H9 (cell line): ENCODE measurements at regions not wholly inside any gene's neighbourhood (a gene's known extent, or its start where the extent isn't known, plus 50 kb on each side); places are given as distances from the start of the nearest gene placed in this dataset.

ENCODE experiments used
- DNase-seq: peaks from one replicate; pipeline ENCODE4 v3.0.0-alpha.2; 2017
- H2AFZ ChIP-seq: one replicate; pipeline ENCODE4 v1.6.1; 2013; ENCODE audit warnings: mild to moderate bottlenecking, low read length, control low read depth, moderate library complexity
- H2AK5ac ChIP-seq: 2 replicates; pipeline ENCODE4 v1.6.1; 2013; ENCODE audit warnings: low read length, control low read depth, mixed read lengths; ENCODE audit not compliant: insufficient read length
- H2BK120ac ChIP-seq: one replicate; pipeline ENCODE4 v1.6.1; 2013; ENCODE audit warnings: low read depth, mild to moderate bottlenecking, low read length, control low read depth, inconsistent platforms; ENCODE audit not compliant: poor library complexity, severe bottlenecking
- H2BK12ac ChIP-seq: 2 replicates; pipeline ENCODE4 v1.6.1; 2013; ENCODE audit warnings: low read length, control low read depth, mixed read lengths, low read depth; ENCODE audit not compliant: insufficient read length
- H2BK15ac ChIP-seq: 2 replicates; pipeline ENCODE4 v1.6.1; 2013; ENCODE audit warnings: low read depth, low read length, control low read depth
- H2BK20ac ChIP-seq: one replicate; pipeline ENCODE4 v1.6.1; 2013; ENCODE audit warnings: low read depth, mild to moderate bottlenecking, low read length, control low read depth, inconsistent platforms; ENCODE audit not compliant: poor library complexity, severe bottlenecking
- H2BK5ac ChIP-seq: 2 replicates; pipeline ENCODE4 v1.6.1; 2013; ENCODE audit warnings: low read length, control low read depth, mixed read lengths; ENCODE audit not compliant: insufficient read length
- H3K14ac ChIP-seq: 2 replicates; pipeline ENCODE4 v1.6.1; 2013; ENCODE audit warnings: low read length, control low read depth; ENCODE audit not compliant: insufficient read depth
- H3K18ac ChIP-seq: 2 replicates; pipeline ENCODE4 v1.6.1; 2013; ENCODE audit warnings: low read depth, mild to moderate bottlenecking, mixed read lengths, low read length, control low read depth; ENCODE audit not compliant: insufficient read length
- H3K23ac ChIP-seq: 2 replicates; pipeline ENCODE4 v1.6.1; 2013; ENCODE audit warnings: low read length, control low read depth, mixed read lengths, low read depth; ENCODE audit not compliant: insufficient read length
- H3K23me2 ChIP-seq: 2 replicates; pipeline ENCODE4 v1.6.1; 2013; ENCODE audit warnings: low read depth, mild to moderate bottlenecking, mixed read lengths, low read length, control low read depth; ENCODE audit not compliant: insufficient read length, poor library complexity, severe bottlenecking
- H3K27ac ChIP-seq: 2 replicates; pipeline ENCODE4 v1.5.1; 2013; ENCODE audit warnings: low read length, control low read depth, mixed read lengths, low read depth; ENCODE audit not compliant: insufficient read length
- H3K27me3 ChIP-seq: 2 replicates; pipeline ENCODE4 v1.6.1; 2013; ENCODE audit warnings: low read length, control low read depth, inconsistent platforms; ENCODE audit not compliant: insufficient read depth
- H3K4ac ChIP-seq: 2 replicates; pipeline ENCODE4 v1.6.1; 2013; ENCODE audit warnings: low read depth, mild to moderate bottlenecking, control low read depth, inconsistent platforms, low read length, moderate library complexity
- H3K4me1 ChIP-seq: 2 replicates; pipeline ENCODE4 v1.6.1; 2013; ENCODE audit warnings: low read length, control low read depth, inconsistent platforms; ENCODE audit not compliant: insufficient read depth
- H3K4me2 ChIP-seq: 2 replicates; pipeline ENCODE4 v1.6.1; 2013; ENCODE audit warnings: low read length, control low read depth, mixed read lengths; ENCODE audit not compliant: insufficient read length, insufficient read depth
- H3K56ac ChIP-seq: 2 replicates; pipeline ENCODE4 v1.6.1; 2013; ENCODE audit warnings: low read depth, mild to moderate bottlenecking, mixed read lengths, low read length, control low read depth; ENCODE audit not compliant: insufficient read length
- H3K79me1 ChIP-seq: 2 replicates; pipeline ENCODE4 v1.6.1; 2013; ENCODE audit warnings: low read depth, mild to moderate bottlenecking, moderate library complexity, low read length, control low read depth, inconsistent platforms; ENCODE audit not compliant: insufficient read depth, poor library complexity, severe bottlenecking
- H3K79me2 ChIP-seq: 2 replicates; pipeline ENCODE4 v1.6.1; 2013; ENCODE audit warnings: low read length, control low read depth, inconsistent platforms; ENCODE audit not compliant: insufficient read depth
- H3K9ac ChIP-seq: 2 replicates; pipeline ENCODE4 v1.6.1; 2013; ENCODE audit warnings: low read length, control low read depth, mixed read lengths; ENCODE audit not compliant: insufficient read length; ENCODE audit errors: extremely low read depth
- H3K9me3 ChIP-seq: one replicate; pipeline ENCODE4 v1.6.1; 2013; ENCODE audit warnings: low read depth, low read length, inconsistent platforms; ENCODE audit not compliant: control insufficient read depth
- H3T11ph ChIP-seq: one replicate; pipeline ENCODE4 v1.6.1; 2013; ENCODE audit warnings: mild to moderate bottlenecking, low read length, control low read depth, inconsistent platforms
- H4K20me1 ChIP-seq: one replicate; pipeline ENCODE4 v1.6.1; 2013; ENCODE audit not compliant: control insufficient read depth, insufficient read length, insufficient read depth
- H4K5ac ChIP-seq: 2 replicates; pipeline ENCODE4 v1.6.1; 2013; ENCODE audit warnings: low read depth, mild to moderate bottlenecking, mixed read lengths, low read length, control low read depth; ENCODE audit not compliant: insufficient read length
- H4K8ac ChIP-seq: replicated peaks from 2 replicates; pipeline ENCODE4 v1.6.1; 2013; ENCODE audit warnings: low read length, control low read depth, mixed read lengths, low read depth; ENCODE audit not compliant: insufficient read length
- H4K91ac ChIP-seq: 2 replicates; pipeline ENCODE4 v1.6.1; 2013; ENCODE audit warnings: low read depth, mild to moderate bottlenecking, moderate library complexity, mixed read lengths, low read length, control low read depth; ENCODE audit not compliant: insufficient read length
- H3K27ac Mint-ChIP-seq, 3 experiments: 2 replicates in 2 of 3; 3 replicates in 1 of 3; pipeline ENCODE4 v1.8.0; 2020 to 2021; ENCODE audit warnings: mixed read lengths in 3 of 3, mild to moderate bottlenecking in 1 of 3, moderate library complexity in 1 of 3
- H3K27me3 Mint-ChIP-seq: 2 replicates; pipeline ENCODE4 v1.8.0; 2021; ENCODE audit warnings: low read depth, mild to moderate bottlenecking, moderate library complexity, mixed read lengths
- H3K36me3 Mint-ChIP-seq, 3 experiments: 2 replicates in 2 of 3; 3 replicates in 1 of 3; pipeline ENCODE4 v1.8.0; 2020 to 2021; ENCODE audit warnings: low read depth in 3 of 3, mixed read lengths in 3 of 3; ENCODE audit not compliant: insufficient read depth in 1 of 3
- H3K4me1 Mint-ChIP-seq, 2 experiments: 2 replicates each; pipeline ENCODE4 v1.8.0; 2020; ENCODE audit warnings: mixed read lengths in 2 of 2
- H3K4me3 Mint-ChIP-seq, 2 experiments: 2 replicates in 1 of 2; 3 replicates in 1 of 2; pipeline ENCODE4 v1.8.0; 2020 to 2021; ENCODE audit warnings: mild to moderate bottlenecking in 2 of 2, mixed read lengths in 2 of 2, moderate library complexity in 1 of 2
- H3K9me3 Mint-ChIP-seq, 2 experiments: 2 replicates in 1 of 2; 3 replicates in 1 of 2; pipeline ENCODE4 v1.8.0; 2020; ENCODE audit warnings: mild to moderate bottlenecking in 2 of 2, mixed read lengths in 2 of 2, moderate library complexity in 1 of 2
- WGBS: extraction: QIAGEN DNeasy Blood & Tissue Kit; methylation state at CpG from one replicate; pipeline ENCODE4 v1.1.7; 2013; ENCODE audit warnings: missing lambda C conversion rate, low lambda C conversion rate, mixed read lengths; ENCODE audit not compliant: insufficient read length; ENCODE audit errors: extremely low coverage; 5-methylcytosine and 5-hydroxymethylcytosine counted together
- TF ChIP-seq, protein P1 (sequence below): fragments of 200-600 bp; sonication (generic); conservative IDR thresholded peaks from 3 replicates; pipeline ENCODE4 v1.8.0; 2021; ENCODE audit warnings: antibody characterized with exemption, mild to moderate bottlenecking

DNA sequence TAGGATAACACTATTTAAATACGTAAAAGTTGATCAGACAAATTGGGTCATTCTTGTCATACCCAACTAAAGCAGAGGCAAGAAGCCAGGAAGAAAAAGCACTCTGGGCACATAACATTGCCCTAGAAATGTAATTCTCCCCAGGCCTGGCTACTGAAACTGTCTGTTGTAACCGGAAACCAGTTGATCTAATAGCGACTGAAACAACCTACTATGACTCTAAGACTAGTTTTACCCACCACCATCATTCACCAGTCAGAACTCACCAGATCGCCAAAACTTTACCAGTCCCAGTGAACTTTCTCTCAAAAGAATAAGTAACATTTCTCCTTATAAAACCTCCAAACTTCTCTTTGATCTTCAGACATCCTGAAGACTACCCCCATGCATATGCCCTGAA lies 99.3 kb upstream of the WWC1 start:
- Histone ChIP-seq H3K27ac (no peak overlapping the region), H4K20me1 (no peaks in the 10 kb centered on the region), H2BK20ac (no peak overlapping the region), H4K5ac (no peak overlapping the region), H3K56ac (no peak overlapping the region), H2BK15ac (no peak overlapping the region), H3K79me1 (no peaks in the 10 kb centered on the region), H3K4me2 (no peak overlapping the region), H4K91ac (no peak overlapping the region), H2AFZ (no peak overlapping the region), H3T11ph (no peak overlapping the region), H2BK5ac (no peak overlapping the region), H3K79me2 (no peaks in the 10 kb centered on the region), H2BK120ac (no peak overlapping the region), H3K4ac (no peak overlapping the region), H3K23me2 (no peaks in the 10 kb centered on the region), H4K8ac (no peak overlapping the region), H3K9ac (no peak overlapping the region), H2AK5ac (no peak overlapping the region), H3K4me1 (no peaks in the 10 kb centered on the region), H3K14ac (no peak overlapping the region), H2BK12ac (no peak overlapping the region), H3K23ac (no peak overlapping the region), H3K18ac (no peak overlapping the region), H3K9me3 (no peaks in the 10 kb centered on the region), H3K27me3 (no peaks in the 10 kb centered on the region)
- no CpG with 5 or more reads among the region's 4 CpGs for WGBS
- H3K4me3 Mint-ChIP-seq: no peak overlapping the region
- no peaks in the 10 kb centered on the region; a peak in 1 of 5 replicates for H3K9me3 Mint-ChIP-seq
- DNase-seq: no peak
- no peaks in the 10 kb centered on the region for H3K27me3 Mint-ChIP-seq
- no peak overlapping the region for H3K27ac Mint-ChIP-seq
- TF ChIP-seq, protein P1, sequence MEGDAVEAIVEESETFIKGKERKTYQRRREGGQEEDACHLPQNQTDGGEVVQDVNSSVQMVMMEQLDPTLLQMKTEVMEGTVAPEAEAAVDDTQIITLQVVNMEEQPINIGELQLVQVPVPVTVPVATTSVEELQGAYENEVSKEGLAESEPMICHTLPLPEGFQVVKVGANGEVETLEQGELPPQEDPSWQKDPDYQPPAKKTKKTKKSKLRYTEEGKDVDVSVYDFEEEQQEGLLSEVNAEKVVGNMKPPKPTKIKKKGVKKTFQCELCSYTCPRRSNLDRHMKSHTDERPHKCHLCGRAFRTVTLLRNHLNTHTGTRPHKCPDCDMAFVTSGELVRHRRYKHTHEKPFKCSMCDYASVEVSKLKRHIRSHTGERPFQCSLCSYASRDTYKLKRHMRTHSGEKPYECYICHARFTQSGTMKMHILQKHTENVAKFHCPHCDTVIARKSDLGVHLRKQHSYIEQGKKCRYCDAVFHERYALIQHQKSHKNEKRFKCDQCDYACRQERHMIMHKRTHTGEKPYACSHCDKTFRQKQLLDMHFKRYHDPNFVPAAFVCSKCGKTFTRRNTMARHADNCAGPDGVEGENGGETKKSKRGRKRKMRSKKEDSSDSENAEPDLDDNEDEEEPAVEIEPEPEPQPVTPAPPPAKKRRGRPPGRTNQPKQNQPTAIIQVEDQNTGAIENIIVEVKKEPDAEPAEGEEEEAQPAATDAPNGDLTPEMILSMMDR: no peak
- H3K36me3 Mint-ChIP-seq: no peaks in the 10 kb centered on the region
- H3K4me1 Mint-ChIP-seq: peaks cover 0 to 17% of the 10 kb centered on the region in 2 experiments; a peak in 3 of 4 replicates
